ENCODE measurements at regions not wholly inside any gene's neighbourhood (a gene's known extent, or its start where the extent isn't known, plus 50 kb on each side); places are given as distances from the start of the nearest gene placed in this dataset.

- no peaks in the 10 kb centered on the region for H3K4me1 ChIP-seq
- H3K9me3 ChIP-seq = peaks cover 0 to 19% (median 14%) of the 10 kb centered on the region in 8 donors
- H3K36me3 ChIP-seq = no peaks in the 10 kb centered on the region
- TF ChIP-seq CTCF (IDR thresholded peaks at IDR 0.05 in 8 of 11, conservative IDR thresholded peaks at IDR 0.05 in 3 of 11) (no peak), POLR2A (IDR thresholded peaks at IDR 0.05) (no peak), POLR2AphosphoS5 (IDR thresholded peaks at IDR 0.05) (no peak)
- peaks cover 0 to 6% (median 0%) of the 10 kb centered on the region in 7 donors for H3K27me3 ChIP-seq (replicated peaks in 1 of 7)
- WGBS, 5 donors = 79 to 94% (median 89%) methylated on average over 6 to 8 of the region's 8 CpGs
- no peak overlapping the region for H3K4me3 ChIP-seq
- H3K27ac ChIP-seq = no peak overlapping the region
- intact Hi-C loops (cut with DNase I; ENCODE audit: low total_unique reads) = no loop called here
- DNase-seq = peak; percentile 42
These were observed 681.5 kb downstream of the MATN1 start for GRCh38 chr1:30041741-30042437.

GRCh38 chr1:30040081-30041019 is 683.0 kb downstream of the MATN1 start:
- Histone ChIP-seq H3K4me3 (no peak overlapping the region), H3K36me3 (no peaks in the 10 kb centered on the region), H3K9me3 (peaks cover 0 to 19% (median 14%) of the 10 kb centered on the region in 8 donors), H3K27ac (no peak overlapping the region), H3K4me1 (no peaks in the 10 kb centered on the region), H3K27me3 (replicated peaks in 1 of 7) (peaks cover 0 to under 1% (median 0%) of the 10 kb centered on the region in 7 donors)
- WGBS, 5 donors = 75 to 89% (median 83%) methylated on average over 7 to 8 of the region's 8 CpGs
- intact Hi-C loops (cut with DNase I; ENCODE audit: low total_unique reads) = no loop called here
- TF ChIP-seq POLR2A (IDR thresholded peaks at IDR 0.05) (no peak), POLR2AphosphoS5 (IDR thresholded peaks at IDR 0.05) (no peak), CTCF (IDR thresholded peaks at IDR 0.05 in 8 of 11, conservative IDR thresholded peaks at IDR 0.05 in 3 of 11) (no peak)
- DNase-seq = no peak

GRCh38 chr1:30039354-30040080 is 683.9 kb downstream of the MATN1 start:
- Histone ChIP-seq H3K36me3 (no peaks in the 10 kb centered on the region), H3K9me3 (peaks cover 0 to 19% (median 14%) of the 10 kb centered on the region in 8 donors), H3K4me3 (no peak overlapping the region), H3K27me3 (replicated peaks in 1 of 7) (peaks cover 0 to 9% (median 0%) of the 10 kb centered on the region in 7 donors), H3K27ac (no peak overlapping the region), H3K4me1 (no peaks in the 10 kb centered on the region)
- DNase-seq = no peak
- TF ChIP-seq POLR2AphosphoS5 (IDR thresholded peaks at IDR 0.05) (no peak), POLR2A (IDR thresholded peaks at IDR 0.05) (no peak), CTCF (IDR thresholded peaks at IDR 0.05 in 8 of 11, conservative IDR thresholded peaks at IDR 0.05 in 3 of 11) (no peak)
- WGBS, 5 donors = 77 to 85% (median 80%) methylated on average over 10 of the region's 10 CpGs
- intact Hi-C loops (cut with DNase I; ENCODE audit: low total_unique reads) = no loop called here

Data from spleen (tissue), 11 donors.